ENCODE measurements at regions not wholly inside any gene's neighbourhood (a gene's known extent, or its start where the extent isn't known, plus 50 kb on each side); places are given as distances from the start of the nearest gene placed in this dataset.
A peak's percentile ranks its signal among the peaks of the same experiment; 100 is the strongest.

- DNase-seq = peak; percentile 11 to 78
- no peaks in the 10 kb centered on the region for H3K36me3 ChIP-seq
Measured at GRCh38 chr11:94671553-94672366, 96.4 kb upstream of the AMOTL1 start.

GRCh38 chr11:94672636-94673035 lies 95.5 kb upstream of the AMOTL1 start:
- peak overlapping the region; percentile 85 to 92 (median 86) for H3K27ac ChIP-seq
- in situ Hi-C loops (cut with MboI; ENCODE audit: low sequenced_read_pairs in 4 of 4) = no loop called here
- intact Hi-C loops (cut with DNase I; ENCODE audit: low total_unique reads) = loop anchor here (1.0 to 2.0 kb wide), 2 partner anchors 33 to 90 kb away; no protein-coding TSS in a partner anchor
- H3K27me3 ChIP-seq = no peaks in the 10 kb centered on the region
- H3K9me3 ChIP-seq = no peaks in the 10 kb centered on the region
- H3K36me3 ChIP-seq = no peaks in the 10 kb centered on the region
- H3K4me3 ChIP-seq = no peak overlapping the region
- DNase-seq (peak; percentile 35 to 79), ATAC-seq (peak in 1 of 2 donors; percentile 35)
- H3K4me1 ChIP-seq = peaks cover 55 to 57% of the 10 kb centered on the region in 2 donors
- no peak for TF ChIP-seq POLR2A (IDR thresholded peaks at IDR 0.05)
- no peak for TF ChIP-seq CTCF (IDR thresholded peaks at IDR 0.05 in 4 of 5, conservative IDR thresholded peaks at IDR 0.05 in 1 of 5)

More at GRCh38 chr11:94671553-94672366, 96.4 kb upstream of the AMOTL1 start:
- Histone ChIP-seq H3K4me1 (peaks cover 49 to 50% of the 10 kb centered on the region in 2 donors), H3K27ac (peak overlapping the region; percentile 85 to 92 (median 86)), H3K9me3 (no peaks in the 10 kb centered on the region), H3K27me3 (no peaks in the 10 kb centered on the region), H3K4me3 (no peak overlapping the region)
- intact Hi-C loops (cut with DNase I; ENCODE audit: low total_unique reads) (loop anchor here (2.0 kb wide), 1 partner anchor 91 kb away; no protein-coding TSS in a partner anchor), in situ Hi-C loops (cut with MboI; ENCODE audit: low sequenced_read_pairs in 4 of 4) (no loop called here)
- no peak for TF ChIP-seq CTCF (IDR thresholded peaks at IDR 0.05 in 4 of 5, conservative IDR thresholded peaks at IDR 0.05 in 1 of 5)
- TF ChIP-seq POLR2A (IDR thresholded peaks at IDR 0.05) = no peak
- peak; percentile 25 to 37 for ATAC-seq

GRCh38 chr11:94673386-94673785 lies 94.8 kb upstream of the AMOTL1 start:
- peak in 1 of 2 donors; percentile 62 for DNase-seq
- Histone ChIP-seq H3K27ac (peak overlapping the region; percentile 85 to 92 (median 86)), H3K36me3 (no peaks in the 10 kb centered on the region), H3K4me3 (no peak overlapping the region), H3K9me3 (no peaks in the 10 kb centered on the region), H3K27me3 (no peaks in the 10 kb centered on the region), H3K4me1 (peaks cover 55 to 57% of the 10 kb centered on the region in 2 donors)
- in situ Hi-C loops (cut with MboI; ENCODE audit: low sequenced_read_pairs in 4 of 4) (no loop called here), intact Hi-C loops (cut with DNase I; ENCODE audit: low total_unique reads) (loop anchor here (1.0 to 2.0 kb wide), 2 partner anchors 32 to 89 kb away; no protein-coding TSS in a partner anchor)
- TF ChIP-seq POLR2A (IDR thresholded peaks at IDR 0.05) (no peak), CTCF (IDR thresholded peaks at IDR 0.05 in 4 of 5, conservative IDR thresholded peaks at IDR 0.05 in 1 of 5) (no peak)
- peak; percentile 71 for ATAC-seq

GRCh38 chr11:94673951-94674491 lies 94.1 kb upstream of the AMOTL1 start:
- ATAC-seq (peak; percentile 67 to 85), DNase-seq (peak; percentile 76 to 84)
- H3K4me1 ChIP-seq = peaks cover 55 to 57% of the 10 kb centered on the region in 2 donors
- TF ChIP-seq POLR2A (IDR thresholded peaks at IDR 0.05) (no peak), CTCF (IDR thresholded peaks at IDR 0.05 in 4 of 5, conservative IDR thresholded peaks at IDR 0.05 in 1 of 5) (no peak)
- intact Hi-C loops (cut with DNase I; ENCODE audit: low total_unique reads) = loop anchor here (1.0 to 2.0 kb wide), 3 partner anchors 21 to 89 kb away; no protein-coding TSS in a partner anchor
- H3K27ac ChIP-seq = peak overlapping the region; percentile 85 to 92 (median 86)
- in situ Hi-C loops (cut with MboI; ENCODE audit: low sequenced_read_pairs in 4 of 4) = no loop called here
- H3K4me3 ChIP-seq = no peak overlapping the region
- H3K27me3 ChIP-seq = no peaks in the 10 kb centered on the region
- no peaks in the 10 kb centered on the region for H3K9me3 ChIP-seq
- no peaks in the 10 kb centered on the region for H3K36me3 ChIP-seq
